Activated CD8-positive, alpha-beta memory T cell treated with anti-CD3 and anti-CD28 coated beads, Interleukin-2, amount 10 ng/mL, durations not matched to agents 7 days and 5 days (primary cell): ENCODE measurements at regions not wholly inside any gene's neighbourhood (a gene's known extent, or its start where the extent isn't known, plus 50 kb on each side); places are given as distances from the start of the nearest gene placed in this dataset.

Experiments used
- ATAC-seq: fragments of 150-1000 bp; cut with Tn5 transposase; one replicate; pipeline ENCODE4 v1.10.0; 2021; ENCODE audit warnings: moderate library complexity
- CTCF ChIA-PET: fragments of 350-600 bp; sonication (Branson Sonifier 250); formaldehyde crosslinking; loops from one replicate; lab custom pipeline; 2021; ENCODE audit warnings: antibody characterized with exemption; lab: Charles Lee
- DNase-seq: peaks from one replicate; pipeline ENCODE4 v3.0.0-alpha.2; 2020
- H3K27ac Mint-ChIP-seq: one replicate; pipeline ENCODE4 v1.8.0; 2021; ENCODE audit warnings: mild to moderate bottlenecking, mixed read lengths
- H3K27me3 Mint-ChIP-seq: one replicate; pipeline ENCODE4 v1.8.0; 2021; ENCODE audit warnings: mixed read lengths
- H3K36me3 Mint-ChIP-seq: one replicate; pipeline ENCODE4 v1.8.0; 2021; ENCODE audit warnings: mild to moderate bottlenecking, mixed read lengths
- H3K4me1 Mint-ChIP-seq: one replicate; pipeline ENCODE4 v1.8.0; 2021; ENCODE audit warnings: mixed read lengths
- H3K4me3 Mint-ChIP-seq: one replicate; pipeline ENCODE4 v1.8.0; 2021; ENCODE audit warnings: mild to moderate bottlenecking, moderate library complexity, mixed read lengths
- H3K9me3 Mint-ChIP-seq: one replicate; pipeline ENCODE4 v1.8.0; 2022; ENCODE audit warnings: low read depth, mixed read lengths

DNA sequence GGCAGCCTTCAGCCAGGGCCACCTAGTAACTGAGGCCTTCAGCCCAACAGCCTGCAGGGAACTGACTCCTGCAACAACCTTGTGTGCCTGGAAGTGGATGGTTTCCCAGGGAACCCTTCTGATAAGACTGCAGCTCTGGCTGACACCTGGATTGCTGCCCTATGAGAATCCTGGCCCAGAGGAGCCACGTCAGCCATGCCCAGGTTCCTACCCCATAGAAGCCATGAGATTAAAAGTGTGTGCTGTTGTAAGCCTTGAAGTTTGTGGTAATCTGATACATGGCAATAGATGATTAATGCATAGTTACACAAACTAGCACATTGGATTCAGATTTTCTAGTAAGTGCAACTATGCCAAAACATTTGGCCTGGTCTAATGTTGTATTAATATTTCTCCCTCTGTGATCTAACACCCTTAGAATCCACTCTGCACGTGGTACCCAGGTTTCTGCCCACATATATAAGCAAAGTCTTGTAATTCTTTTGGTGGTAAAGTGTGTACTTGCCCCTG, 64.8 kb upstream of the BEGAIN start:
- H3K9me3 Mint-ChIP-seq, result no peaks in the 10 kb centered on the region
- CTCF ChIA-PET, result interaction anchor here (0.9 to 5.5 kb wide), 11 partner anchors 8 to 267 kb away, joined by 3 to 123 read pairs (median 6); no protein-coding TSS in a partner anchor
- H3K4me3 Mint-ChIP-seq, result no peak overlapping the region
- DNase-seq (no peak), ATAC-seq (no peak)
- H3K27ac Mint-ChIP-seq, result no peak overlapping the region
- H3K4me1 Mint-ChIP-seq, result peaks cover 6% of the 10 kb centered on the region
- H3K27me3 Mint-ChIP-seq, result peaks cover 33% of the 10 kb centered on the region
- H3K36me3 Mint-ChIP-seq, result no peaks in the 10 kb centered on the region

DNA sequence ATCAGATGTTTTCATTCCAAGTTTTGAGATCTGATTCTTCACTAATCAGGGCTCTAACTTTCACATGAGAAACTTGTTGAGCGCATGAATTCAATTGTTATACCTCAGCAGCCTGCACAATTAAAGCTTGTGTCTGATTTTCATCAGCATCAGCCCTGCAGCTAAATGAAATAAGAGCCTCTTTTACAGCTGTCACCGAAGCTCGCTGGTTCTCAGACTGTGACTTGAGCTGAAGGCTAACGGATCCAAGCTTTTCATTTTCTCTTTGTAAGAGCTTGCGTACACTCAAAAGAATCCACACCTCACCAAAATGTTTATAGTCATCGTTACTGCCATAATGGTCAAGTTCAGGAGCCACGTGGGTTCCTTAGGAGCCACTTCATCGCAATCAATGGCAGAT, 65.5 kb upstream of the BEGAIN start:
- CTCF ChIA-PET, result interaction anchor here (0.6 to 5.5 kb wide), 29 partner anchors 8 to 682 kb away, joined by 3 to 123 read pairs (median 5); no protein-coding TSS in a partner anchor
- Mint-ChIP-seq H3K4me3 (no peak overlapping the region), H3K27ac (no peak overlapping the region), H3K27me3 (peaks cover 31% of the 10 kb centered on the region), H3K4me1 (peaks cover under 1% of the 10 kb centered on the region), H3K9me3 (no peaks in the 10 kb centered on the region), H3K36me3 (no peaks in the 10 kb centered on the region)
- DNase-seq, result no peak
- ATAC-seq, result no peak

- H3K27ac Mint-ChIP-seq, result no peak overlapping the region
- ATAC-seq (no peak), DNase-seq (peak; percentile 53)
- no peaks in the 10 kb centered on the region for H3K9me3 Mint-ChIP-seq
- H3K4me1 Mint-ChIP-seq, result peaks cover 3% of the 10 kb centered on the region
- H3K36me3 Mint-ChIP-seq, result no peaks in the 10 kb centered on the region
- no peak overlapping the region for H3K4me3 Mint-ChIP-seq
- CTCF ChIA-PET, result interaction anchor here (0.6 to 5.5 kb wide), 32 partner anchors 9 to 682 kb away, joined by 3 to 123 read pairs (median 5); a partner anchor contains a TSS
- peaks cover 31% of the 10 kb centered on the region for H3K27me3 Mint-ChIP-seq
Observed at GRCh38 chr14:100653409-100653808, 66.2 kb upstream of the BEGAIN start.

DNA sequence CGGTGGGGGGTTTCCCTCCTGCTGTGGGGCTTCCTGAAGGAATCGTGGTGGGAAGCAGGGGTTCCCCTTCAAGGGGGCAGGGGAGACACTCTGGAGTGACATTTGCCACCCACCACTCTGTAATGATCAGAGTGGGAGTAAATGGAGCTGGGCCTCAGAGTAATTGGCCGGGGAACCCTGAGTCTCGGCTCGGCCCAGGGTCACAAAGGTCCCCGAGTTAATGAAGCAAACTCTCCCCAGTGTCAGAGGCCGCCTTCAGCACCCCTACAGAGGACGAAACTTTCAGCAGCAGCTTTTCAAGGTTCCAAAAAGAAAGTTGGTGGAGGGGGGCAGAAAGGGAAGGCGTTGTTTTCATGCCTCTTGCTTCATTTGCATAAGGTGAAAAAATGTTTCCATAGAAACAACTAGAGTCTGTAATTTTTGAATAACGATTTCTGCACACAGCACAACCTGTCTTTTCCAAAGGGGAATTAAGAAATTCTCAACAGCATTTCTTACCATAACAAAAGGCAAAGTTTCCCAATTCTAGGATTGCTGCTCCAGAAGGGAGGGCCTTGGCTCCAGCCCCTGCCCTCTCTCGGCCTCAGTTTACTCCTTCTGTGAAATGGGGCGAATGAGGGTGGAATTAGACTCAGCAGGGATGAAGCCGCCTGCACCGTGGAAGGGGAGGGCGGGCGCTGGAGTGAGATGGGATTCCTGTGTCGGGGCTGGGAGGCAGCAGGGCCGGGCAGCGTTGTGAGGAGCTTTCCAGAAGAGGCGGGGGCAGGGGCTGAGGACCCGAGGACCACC, 67.0 kb upstream of the BEGAIN start:
- peaks cover 3% of the 10 kb centered on the region for H3K4me1 Mint-ChIP-seq
- no peaks in the 10 kb centered on the region for H3K36me3 Mint-ChIP-seq
- CTCF ChIA-PET, result interaction anchor here (0.6 to 5.5 kb wide), 27 partner anchors 9 to 683 kb away, joined by 3 to 123 read pairs (median 6); a partner anchor contains a TSS
- H3K4me3 Mint-ChIP-seq, result no peak overlapping the region
- no peaks in the 10 kb centered on the region for H3K9me3 Mint-ChIP-seq
- H3K27me3 Mint-ChIP-seq, result peaks cover 31% of the 10 kb centered on the region
- H3K27ac Mint-ChIP-seq, result no peak overlapping the region
- peak; percentile 9 for ATAC-seq
- no peak for DNase-seq

GRCh38 chr14:100654814-100655740, 67.9 kb upstream of the BEGAIN start:
- Mint-ChIP-seq H3K9me3 (no peaks in the 10 kb centered on the region), H3K27ac (no peak overlapping the region), H3K4me1 (peaks cover 3% of the 10 kb centered on the region), H3K4me3 (no peak overlapping the region), H3K36me3 (no peaks in the 10 kb centered on the region), H3K27me3 (peaks cover 31% of the 10 kb centered on the region)
- CTCF ChIA-PET, result interaction anchor here (0.7 to 5.5 kb wide), 15 partner anchors 8 to 672 kb away, joined by 3 to 123 read pairs (median 6); partner anchors contain the start of gene BEGAIN
- DNase-seq, result peak; percentile 54
- peak; percentile 84 for ATAC-seq

DNA sequence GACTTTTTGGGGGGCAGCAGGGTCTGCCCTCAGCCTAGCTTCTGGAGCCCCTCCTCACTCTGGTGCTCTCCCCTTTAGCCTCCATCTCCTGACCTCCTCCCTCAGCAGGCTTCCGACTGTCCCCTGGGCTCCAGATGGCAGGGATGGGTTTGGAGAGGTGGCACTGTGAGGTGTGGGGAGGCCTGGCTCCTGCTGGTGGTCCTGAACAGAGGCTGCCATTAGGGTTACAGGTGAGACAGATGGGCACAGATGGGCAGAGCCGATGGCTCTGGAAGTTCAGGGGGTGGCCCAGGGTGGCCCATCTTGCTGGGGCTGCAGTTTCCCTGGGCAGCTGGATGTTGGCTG, 68.5 kb upstream of the BEGAIN start:
- DNase-seq (no peak), ATAC-seq (no peak)
- peaks cover 31% of the 10 kb centered on the region for H3K27me3 Mint-ChIP-seq
- no peak overlapping the region for H3K27ac Mint-ChIP-seq
- no peak overlapping the region for H3K4me3 Mint-ChIP-seq
- no peaks in the 10 kb centered on the region for H3K9me3 Mint-ChIP-seq
- peaks cover 3% of the 10 kb centered on the region for H3K4me1 Mint-ChIP-seq
- H3K36me3 Mint-ChIP-seq, result no peaks in the 10 kb centered on the region
- CTCF ChIA-PET, result interaction anchor here (0.6 to 5.5 kb wide), 10 partner anchors 10 to 927 kb away, joined by 3 to 123 read pairs (median 3); no protein-coding TSS in a partner anchor

DNA sequence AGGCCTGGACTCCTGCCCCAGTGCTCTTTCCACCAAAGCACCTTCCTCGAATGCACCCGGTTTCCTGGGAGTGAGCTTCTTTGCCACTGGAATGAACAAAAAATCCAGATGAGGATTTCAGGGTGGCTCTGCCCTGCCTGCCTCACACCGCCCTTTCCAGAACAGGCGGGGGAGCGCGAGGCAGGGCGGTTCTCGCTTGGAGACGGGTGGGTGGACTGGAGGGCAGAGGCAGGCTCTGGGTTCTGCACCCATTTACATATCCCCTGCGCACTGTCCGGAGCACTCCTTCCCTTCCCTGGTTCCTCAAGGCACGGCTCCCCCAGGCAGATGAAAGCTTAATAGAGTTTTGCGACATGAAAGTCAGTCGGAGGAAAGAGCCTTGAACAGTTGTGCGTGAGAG, 69.7 kb upstream of the DLK1 start:
- peaks cover 3% of the 10 kb centered on the region for H3K4me1 Mint-ChIP-seq
- H3K27ac Mint-ChIP-seq, result no peak overlapping the region
- H3K9me3 Mint-ChIP-seq, result no peaks in the 10 kb centered on the region
- no peak for ATAC-seq
- no peak overlapping the region for H3K4me3 Mint-ChIP-seq
- no peak for DNase-seq
- CTCF ChIA-PET, result interaction anchor here (1.8 to 5.5 kb wide), 4 partner anchors 11 to 272 kb away, joined by 6 to 123 read pairs (median 13); no protein-coding TSS in a partner anchor
- H3K27me3 Mint-ChIP-seq, result peaks cover 31% of the 10 kb centered on the region
- no peaks in the 10 kb centered on the region for H3K36me3 Mint-ChIP-seq

DNA sequence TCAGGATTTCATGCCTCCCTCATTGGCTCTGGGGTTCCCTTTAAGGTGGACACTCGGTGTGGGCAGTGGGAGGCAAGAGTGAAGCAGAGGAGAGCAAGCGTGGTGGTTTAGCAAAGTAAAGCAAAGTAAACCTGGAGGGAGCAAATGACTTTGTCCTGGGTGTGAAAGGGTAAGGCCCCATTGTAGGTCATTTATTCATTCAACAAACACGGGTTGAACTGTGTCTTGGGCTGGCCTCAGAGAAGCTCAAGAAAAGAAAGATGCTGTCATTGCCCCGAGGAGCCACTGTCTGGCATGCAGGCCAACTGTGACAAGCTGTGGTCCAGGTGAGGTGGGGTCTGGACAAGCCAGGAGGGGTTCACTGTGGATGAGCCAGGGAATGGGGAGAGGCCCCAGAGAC, 68.9 kb upstream of the DLK1 start:
- no peak for DNase-seq
- Mint-ChIP-seq H3K27me3 (peaks cover 28% of the 10 kb centered on the region), H3K9me3 (no peaks in the 10 kb centered on the region), H3K36me3 (no peaks in the 10 kb centered on the region), H3K27ac (no peak overlapping the region), H3K4me3 (no peak overlapping the region), H3K4me1 (peaks cover 4% of the 10 kb centered on the region)
- ATAC-seq, result no peak
- CTCF ChIA-PET, result interaction anchor here (0.7 to 2.6 kb wide), 2 partner anchors 9 to 12 kb away, joined by 3 to 13 read pairs; no protein-coding TSS in a partner anchor

DNA sequence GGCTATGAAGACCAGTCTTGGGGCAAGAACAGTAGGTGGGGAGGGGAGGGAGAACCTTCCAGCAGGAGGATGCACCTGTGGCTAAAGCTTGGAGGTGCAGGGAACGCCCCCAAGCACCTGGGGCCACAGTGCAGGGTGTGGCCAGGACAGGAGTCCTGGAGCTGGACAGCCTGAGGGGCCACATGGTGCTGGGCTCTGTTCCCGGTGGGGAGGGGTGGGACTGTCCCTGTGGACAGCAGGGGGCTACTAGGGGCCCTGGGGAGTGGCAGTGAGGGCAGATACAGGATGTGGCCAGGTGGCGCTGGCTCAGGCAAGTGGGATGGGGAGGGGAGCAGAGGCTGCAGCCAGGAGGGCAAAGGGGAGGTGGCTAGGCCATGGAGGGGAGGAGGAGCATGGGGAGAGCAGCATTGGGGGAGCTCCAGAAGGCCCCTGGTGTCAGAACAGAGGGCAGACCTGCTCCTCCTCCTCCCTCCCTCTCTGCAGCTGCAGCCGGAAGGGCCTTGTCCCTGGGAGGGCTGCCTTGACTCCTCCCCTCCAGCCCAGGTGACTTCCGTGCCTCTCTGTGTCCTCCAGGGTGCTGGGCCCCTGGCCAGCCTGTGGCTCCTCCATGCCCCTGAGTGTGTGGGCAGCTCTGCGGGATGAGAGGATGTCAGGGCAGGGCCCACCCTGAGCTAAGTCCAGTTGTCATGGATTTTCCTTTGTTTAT, 68.4 kb upstream of the DLK1 start:
- ATAC-seq, result peak; percentile 34
- no peak overlapping the region for H3K4me3 Mint-ChIP-seq
- CTCF ChIA-PET, result interaction anchor here (0.7 to 2.6 kb wide), 2 partner anchors 8 to 13 kb away, joined by 3 to 13 read pairs; no protein-coding TSS in a partner anchor
- no peak overlapping the region for H3K27ac Mint-ChIP-seq
- peaks cover 28% of the 10 kb centered on the region for H3K27me3 Mint-ChIP-seq
- peaks cover 9% of the 10 kb centered on the region for H3K4me1 Mint-ChIP-seq
- DNase-seq, result no peak
- no peaks in the 10 kb centered on the region for H3K9me3 Mint-ChIP-seq
- H3K36me3 Mint-ChIP-seq, result no peaks in the 10 kb centered on the region

DNA sequence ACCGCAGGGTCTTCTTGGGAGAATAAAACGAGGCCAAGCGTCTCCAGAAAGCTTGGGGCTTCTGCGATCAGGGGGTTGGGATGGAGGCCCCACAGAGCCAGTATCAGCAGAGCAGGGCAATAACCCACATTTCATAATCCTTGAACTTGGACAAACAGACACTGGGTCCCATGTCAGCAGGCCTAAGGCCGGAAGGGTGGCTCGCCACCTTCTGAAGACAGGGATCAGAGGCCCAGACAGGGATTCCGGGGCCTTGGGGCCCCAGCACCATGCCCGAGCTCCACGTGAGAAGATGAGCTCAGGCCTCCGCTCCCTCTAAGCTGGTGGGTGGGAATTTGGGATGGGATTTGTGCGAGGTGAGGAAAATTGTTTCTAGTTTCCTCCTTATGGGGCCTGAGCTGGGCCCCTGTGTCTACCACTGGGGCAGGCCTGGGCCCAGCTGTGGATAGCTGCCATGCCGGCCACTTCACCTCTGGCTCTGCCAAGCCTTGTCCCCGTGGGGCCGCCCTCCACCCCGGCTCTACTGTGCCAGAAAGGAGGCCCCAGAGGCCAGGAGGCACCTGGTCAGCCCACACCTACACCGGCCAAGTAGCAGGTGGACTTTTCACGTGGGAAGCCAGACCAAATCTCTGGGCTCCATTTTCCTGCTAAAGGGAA, 67.2 kb upstream of the DLK1 start:
- Mint-ChIP-seq H3K27ac (no peak overlapping the region), H3K9me3 (no peaks in the 10 kb centered on the region), H3K36me3 (no peaks in the 10 kb centered on the region), H3K4me3 (no peak overlapping the region), H3K27me3 (peaks cover 16% of the 10 kb centered on the region), H3K4me1 (peaks cover 9% of the 10 kb centered on the region)
- ATAC-seq, result no peak
- DNase-seq, result no peak
- CTCF ChIA-PET, result interaction anchor here (2.6 to 3.1 kb wide), 2 partner anchors 14 to 276 kb away, joined by 13 to 15 read pairs; no protein-coding TSS in a partner anchor

- DNase-seq (no peak), ATAC-seq (no peak)
- H3K9me3 Mint-ChIP-seq, result no peaks in the 10 kb centered on the region
- H3K4me3 Mint-ChIP-seq, result no peak overlapping the region
- no peaks in the 10 kb centered on the region for H3K36me3 Mint-ChIP-seq
- no peak overlapping the region for H3K27ac Mint-ChIP-seq
- peaks cover 14% of the 10 kb centered on the region for H3K27me3 Mint-ChIP-seq
- peaks cover 9% of the 10 kb centered on the region for H3K4me1 Mint-ChIP-seq
- CTCF ChIA-PET, result interaction anchor here (3.1 kb wide), 1 partner anchor 277 kb away, joined by 15 read pairs; no protein-coding TSS in a partner anchor
Observed at GRCh38 chr14:100660498-100660881, 66.2 kb upstream of the DLK1 start.
